ENCODE measurements at regions not wholly inside any gene's neighbourhood (a gene's known extent, or its start where the extent isn't known, plus 50 kb on each side); places are given as distances from the start of the nearest gene placed in this dataset.

- TF ChIP-seq POLR2AphosphoS5 (IDR thresholded peaks at IDR 0.05) (no peak), CTCF (IDR thresholded peaks at IDR 0.05; ENCODE audit: poor library complexity, severe bottlenecking) (no peak), EZH2 (IDR thresholded peaks at IDR 0.05; ENCODE audit: borderline replicate concordance, insufficient read depth, low read length, poor library complexity, severe bottlenecking) (no peak), EP300 (conservative IDR thresholded peaks at IDR 0.05; ENCODE audit: poor library complexity, severe bottlenecking) (no peak), SMC3 (conservative IDR thresholded peaks at IDR 0.05; ENCODE audit: poor library complexity) (no peak), MXI1 (conservative IDR thresholded peaks at IDR 0.05; ENCODE audit: poor library complexity, severe bottlenecking) (no peak)
Measured at GRCh38 chr1:220378571-220379302, 106.5 kb upstream of the RAB3GAP2 start.
